ENCODE measurements at regions not wholly inside any gene's neighbourhood (a gene's known extent, or its start where the extent isn't known, plus 50 kb on each side); places are given as distances from the start of the nearest gene placed in this dataset.

DNA sequence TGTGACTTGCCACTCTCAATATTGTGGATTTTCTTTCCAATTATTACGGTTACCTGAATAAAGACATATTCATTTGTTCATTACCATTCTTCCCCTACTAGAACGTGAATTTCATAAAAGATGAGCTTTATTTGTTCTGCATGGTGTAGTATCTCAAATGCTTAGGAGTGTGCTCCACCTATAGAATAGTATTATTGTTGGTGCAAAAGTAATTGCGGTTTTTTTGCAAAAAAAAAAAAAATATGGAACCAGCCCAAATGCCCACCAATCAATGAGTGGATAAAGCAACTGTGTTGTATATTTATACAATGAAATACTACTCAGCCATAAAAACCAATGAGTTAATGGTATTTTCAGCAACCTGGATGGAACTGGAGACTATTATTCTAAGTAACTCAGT is 525.5 kb upstream of the PRKX start:
- Histone ChIP-seq H3K27me3 (no peaks in the 10 kb centered on the region), H3K4me1 (no peaks in the 10 kb centered on the region), H3K36me3 (no peaks in the 10 kb centered on the region), H3K4me3 (no peak overlapping the region), H3K27ac (no peak overlapping the region), H3K9me3 (no peaks in the 10 kb centered on the region)
- 81 to 87% methylated on average over 3 of the region's 3 CpGs for WGBS, 2 donors
- TF ChIP-seq EP300 (IDR thresholded peaks at IDR 0.05) = no peak
- TF ChIP-seq POLR2AphosphoS5 (IDR thresholded peaks at IDR 0.05) = no peak
- TF ChIP-seq, protein P1, sequence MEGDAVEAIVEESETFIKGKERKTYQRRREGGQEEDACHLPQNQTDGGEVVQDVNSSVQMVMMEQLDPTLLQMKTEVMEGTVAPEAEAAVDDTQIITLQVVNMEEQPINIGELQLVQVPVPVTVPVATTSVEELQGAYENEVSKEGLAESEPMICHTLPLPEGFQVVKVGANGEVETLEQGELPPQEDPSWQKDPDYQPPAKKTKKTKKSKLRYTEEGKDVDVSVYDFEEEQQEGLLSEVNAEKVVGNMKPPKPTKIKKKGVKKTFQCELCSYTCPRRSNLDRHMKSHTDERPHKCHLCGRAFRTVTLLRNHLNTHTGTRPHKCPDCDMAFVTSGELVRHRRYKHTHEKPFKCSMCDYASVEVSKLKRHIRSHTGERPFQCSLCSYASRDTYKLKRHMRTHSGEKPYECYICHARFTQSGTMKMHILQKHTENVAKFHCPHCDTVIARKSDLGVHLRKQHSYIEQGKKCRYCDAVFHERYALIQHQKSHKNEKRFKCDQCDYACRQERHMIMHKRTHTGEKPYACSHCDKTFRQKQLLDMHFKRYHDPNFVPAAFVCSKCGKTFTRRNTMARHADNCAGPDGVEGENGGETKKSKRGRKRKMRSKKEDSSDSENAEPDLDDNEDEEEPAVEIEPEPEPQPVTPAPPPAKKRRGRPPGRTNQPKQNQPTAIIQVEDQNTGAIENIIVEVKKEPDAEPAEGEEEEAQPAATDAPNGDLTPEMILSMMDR (IDR thresholded peaks at IDR 0.05) = no peak
- intact Hi-C loops (cut with DNase I) = no loop called here
- DNase-seq = no peak

DNA sequence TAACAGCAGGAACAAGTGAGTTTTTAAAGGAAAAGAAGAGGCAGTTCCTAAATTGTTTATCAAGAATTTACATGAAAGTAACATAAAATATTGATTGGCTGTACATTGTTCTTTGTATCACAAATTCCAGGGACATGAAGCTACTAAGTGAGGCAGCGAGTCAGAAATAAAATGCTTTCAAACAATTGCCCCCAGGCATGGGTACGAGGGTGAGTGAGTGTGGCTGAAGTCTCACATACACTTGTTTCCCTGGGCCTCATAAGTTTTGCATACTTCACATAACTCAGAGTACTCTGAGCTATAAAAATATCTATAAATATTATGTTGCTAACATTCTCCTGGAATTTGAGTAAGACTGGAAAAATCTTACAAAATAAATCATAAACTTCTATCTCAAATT is 511.6 kb upstream of the PRKX start:
- no peaks in the 10 kb centered on the region for H3K36me3 ChIP-seq
- H3K27ac ChIP-seq = no peak overlapping the region
- H3K4me3 ChIP-seq = no peak overlapping the region
- no peak for DNase-seq
- H3K9me3 ChIP-seq = no peaks in the 10 kb centered on the region
- no peaks in the 10 kb centered on the region for H3K4me1 ChIP-seq
- WGBS, 2 donors = 55 to 70% methylated on average over 2 of the region's 2 CpGs
- TF ChIP-seq POLR2AphosphoS5 (IDR thresholded peaks at IDR 0.05) = no peak
- no peak for TF ChIP-seq POLR2A (IDR thresholded peaks at IDR 0.05)
- TF ChIP-seq, protein P1 (IDR thresholded peaks at IDR 0.05) = no peak
- no peak for TF ChIP-seq EP300 (IDR thresholded peaks at IDR 0.05)
- intact Hi-C loops (cut with DNase I) = no loop called here
- H3K27me3 ChIP-seq = no peaks in the 10 kb centered on the region

DNA sequence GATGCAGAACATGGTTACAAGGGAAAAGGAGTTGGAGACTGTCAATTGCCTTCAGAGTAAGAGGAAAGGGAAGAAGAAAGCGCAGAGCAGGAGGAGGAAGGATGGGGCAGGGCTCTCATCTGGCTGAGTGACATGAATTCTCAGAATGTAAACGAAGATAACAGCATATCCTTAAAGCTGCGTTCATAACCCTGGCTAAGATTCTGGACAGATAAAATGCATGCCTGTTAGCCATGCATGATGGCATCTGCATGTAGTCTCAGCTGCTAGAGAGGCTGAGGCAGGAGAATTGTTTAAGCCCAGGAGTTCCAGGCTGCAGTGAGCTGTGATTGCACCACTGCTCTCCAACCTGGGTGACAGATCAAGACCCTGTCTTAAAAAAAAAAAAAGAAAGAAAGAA is 493.5 kb upstream of the PRKX start:
- intact Hi-C loops (cut with DNase I) = no loop called here
- WGBS, 2 donors = 15 to 34% methylated on average over 3 of the region's 3 CpGs

DNA sequence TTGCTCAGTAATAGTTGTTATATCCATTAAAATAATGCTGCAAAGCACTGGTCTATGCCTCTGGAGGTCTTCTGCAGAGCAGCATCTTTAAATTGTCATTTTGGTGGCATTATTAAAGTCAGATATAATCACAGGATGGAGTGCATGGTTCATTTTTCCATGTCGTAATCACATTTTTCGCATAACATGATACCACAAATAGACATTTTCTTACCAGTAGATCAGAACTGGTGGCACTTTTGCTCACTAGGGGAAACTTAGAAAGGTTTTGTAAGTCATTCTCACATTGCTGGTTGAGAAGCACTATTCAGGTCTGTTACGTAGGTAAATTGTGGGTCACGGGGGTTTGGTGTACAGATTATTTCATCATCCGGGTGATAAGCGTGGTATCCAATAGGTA is 484.5 kb upstream of the PRKX start:
- DNase-seq = no peak
- Histone ChIP-seq H3K9me3 (no peaks in the 10 kb centered on the region), H3K4me3 (no peak overlapping the region), H3K4me1 (no peaks in the 10 kb centered on the region), H3K36me3 (no peaks in the 10 kb centered on the region), H3K27ac (no peak overlapping the region), H3K27me3 (no peaks in the 10 kb centered on the region)
- TF ChIP-seq POLR2AphosphoS5 (IDR thresholded peaks at IDR 0.05) (no peak), EP300 (IDR thresholded peaks at IDR 0.05) (no peak), POLR2A (IDR thresholded peaks at IDR 0.05) (no peak)
- TF ChIP-seq, protein P1 (IDR thresholded peaks at IDR 0.05) = no peak
- intact Hi-C loops (cut with DNase I) = no loop called here
- WGBS, 2 donors = 93 to 96% methylated on average over 6 of the region's 6 CpGs

More for the DNA sequence above, 493.5 kb upstream of the PRKX start:
- H3K4me1 ChIP-seq = no peaks in the 10 kb centered on the region
- H3K27me3 ChIP-seq = no peaks in the 10 kb centered on the region
- TF ChIP-seq, protein P1 (IDR thresholded peaks at IDR 0.05) = no peak
- no peak for TF ChIP-seq POLR2AphosphoS5 (IDR thresholded peaks at IDR 0.05)
- TF ChIP-seq EP300 (IDR thresholded peaks at IDR 0.05) = no peak
- TF ChIP-seq POLR2A (IDR thresholded peaks at IDR 0.05) = no peak
- no peak for DNase-seq
- H3K36me3 ChIP-seq = no peaks in the 10 kb centered on the region
- no peaks in the 10 kb centered on the region for H3K9me3 ChIP-seq
- H3K4me3 ChIP-seq = no peak overlapping the region
- H3K27ac ChIP-seq = no peak overlapping the region

DNA sequence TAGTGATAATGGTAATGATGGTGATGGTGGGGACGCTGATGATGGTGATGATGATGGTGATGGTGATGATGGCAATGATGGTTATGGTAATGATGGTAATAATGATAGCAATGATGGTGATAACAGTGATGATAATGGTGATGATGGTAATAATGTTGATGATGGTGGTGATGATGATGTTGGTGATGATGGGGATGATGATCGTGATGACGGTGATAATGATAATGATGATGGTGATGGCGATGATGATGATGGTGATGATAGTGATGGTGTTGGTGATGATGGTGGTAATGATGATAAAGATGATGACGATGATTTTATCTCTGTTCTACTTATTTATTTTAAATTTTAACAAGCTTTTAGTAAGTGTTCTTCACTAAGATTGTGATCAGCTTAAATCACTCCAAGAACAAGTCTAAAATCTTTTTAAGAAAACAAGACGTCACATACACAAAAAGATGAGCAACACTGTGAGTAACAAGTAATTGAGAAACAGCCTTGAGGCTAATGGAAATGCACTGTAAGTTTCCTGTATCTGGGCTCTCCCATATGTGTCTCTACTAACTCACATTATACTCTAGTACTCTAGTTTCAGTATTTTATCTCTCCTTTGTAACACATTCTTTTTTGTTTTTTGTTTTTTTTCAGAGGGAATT is 480.2 kb upstream of the PRKX start:
- TF ChIP-seq POLR2A (IDR thresholded peaks at IDR 0.05) (no peak), POLR2AphosphoS5 (IDR thresholded peaks at IDR 0.05) (no peak)
- TF ChIP-seq, protein P1 (IDR thresholded peaks at IDR 0.05) = no peak
- no peak overlapping the region for H3K27ac ChIP-seq
- no peak for DNase-seq
- 88 to 89% methylated on average over 6 of the region's 6 CpGs for WGBS, 2 donors
- H3K27me3 ChIP-seq = no peaks in the 10 kb centered on the region
- intact Hi-C loops (cut with DNase I) = no loop called here
- no peaks in the 10 kb centered on the region for H3K36me3 ChIP-seq
- H3K4me1 ChIP-seq = no peaks in the 10 kb centered on the region
- H3K4me3 ChIP-seq = no peak overlapping the region
- H3K9me3 ChIP-seq = no peaks in the 10 kb centered on the region

Measured in sigmoid colon (tissue), 6 donors.